IPS-18a (cell line): ENCODE measurements at regions not wholly inside any gene's neighbourhood (a gene's known extent, or its start where the extent isn't known, plus 50 kb on each side); places are given as distances from the start of the nearest gene placed in this dataset.

ENCODE experiments used
- H3K27ac ChIP-seq: one replicate; pipeline ENCODE4 v1.5.1; 2013; ENCODE audit warnings: low read length
- H3K27me3 ChIP-seq: one replicate; pipeline ENCODE4 v1.6.1; 2013; ENCODE audit warnings: mild to moderate bottlenecking, low read length; ENCODE audit not compliant: control insufficient read depth, insufficient read depth
- H3K36me3 ChIP-seq: one replicate; pipeline ENCODE4 v1.6.1; 2013; ENCODE audit warnings: low read depth, low read length; ENCODE audit not compliant: control insufficient read depth
- H3K4me1 ChIP-seq: one replicate; pipeline ENCODE4 v1.6.1; 2013; ENCODE audit warnings: low read depth, low read length; ENCODE audit not compliant: control insufficient read depth
- H3K4me3 ChIP-seq: one replicate; pipeline ENCODE4 v1.5.1; 2013; ENCODE audit warnings: low read length
- H3K9ac ChIP-seq: one replicate; pipeline ENCODE4 v1.6.1; 2013; ENCODE audit warnings: mild to moderate bottlenecking, low read length, moderate library complexity
- H3K9me3 ChIP-seq: one replicate; pipeline ENCODE4 v1.6.1; 2013; ENCODE audit warnings: low read depth, low read length; ENCODE audit not compliant: control insufficient read depth

DNA sequence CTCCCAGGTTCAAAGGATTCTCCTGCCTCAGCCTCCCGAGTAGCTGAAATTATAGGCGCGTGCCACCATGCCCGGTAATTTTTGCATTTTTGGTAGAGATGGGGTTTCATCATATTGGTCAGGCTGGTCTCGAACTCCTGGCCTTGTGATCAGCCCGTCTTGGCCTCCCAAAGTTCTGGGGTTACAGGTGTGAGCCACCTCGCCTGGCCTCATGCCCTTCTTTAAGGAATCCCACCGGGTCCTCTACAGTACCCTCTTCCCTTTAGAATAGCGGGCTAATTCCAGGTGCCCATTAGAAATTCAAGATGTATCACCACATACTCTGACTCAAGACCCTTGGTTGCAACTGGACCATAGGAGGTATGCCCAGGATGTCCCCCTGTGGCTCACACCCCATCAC lies 74.2 kb upstream of the ZNF536 start:
- Histone ChIP-seq H3K36me3 (no peaks in the 10 kb centered on the region), H3K27ac (no peak overlapping the region), H3K4me1 (peaks cover 6% of the 10 kb centered on the region), H3K9me3 (no peaks in the 10 kb centered on the region), H3K4me3 (no peak overlapping the region), H3K9ac (no peak overlapping the region), H3K27me3 (no peaks in the 10 kb centered on the region)

DNA sequence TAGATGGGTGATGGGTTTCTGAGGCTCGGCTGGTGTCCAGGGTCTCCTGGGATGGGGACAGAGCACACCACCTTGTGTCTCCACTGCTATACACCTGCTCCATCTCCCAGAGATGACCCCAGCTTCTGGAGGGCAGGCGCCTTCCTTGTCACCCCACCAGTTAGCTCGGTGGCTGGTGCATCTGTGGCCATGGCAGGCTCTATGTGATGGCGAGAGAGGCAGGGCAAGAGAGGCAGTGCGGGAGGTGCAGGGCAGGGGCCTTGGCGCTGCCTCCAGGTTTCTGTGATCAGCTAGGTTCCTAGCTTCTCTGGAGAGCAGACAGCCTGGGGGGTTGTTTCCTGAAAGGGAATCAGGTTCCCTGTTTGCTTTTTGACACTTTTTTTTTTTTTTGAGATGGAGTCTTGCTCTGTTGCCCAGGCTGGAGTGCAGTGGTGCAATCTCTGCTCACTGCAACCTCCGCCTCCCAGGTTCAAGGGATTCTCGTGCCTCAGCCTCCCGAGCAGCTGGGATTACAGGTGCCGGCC lies 69.0 kb upstream of the ZNF536 start:
- Histone ChIP-seq H3K27me3 (no peaks in the 10 kb centered on the region), H3K4me1 (no peaks in the 10 kb centered on the region), H3K27ac (no peak overlapping the region)

DNA sequence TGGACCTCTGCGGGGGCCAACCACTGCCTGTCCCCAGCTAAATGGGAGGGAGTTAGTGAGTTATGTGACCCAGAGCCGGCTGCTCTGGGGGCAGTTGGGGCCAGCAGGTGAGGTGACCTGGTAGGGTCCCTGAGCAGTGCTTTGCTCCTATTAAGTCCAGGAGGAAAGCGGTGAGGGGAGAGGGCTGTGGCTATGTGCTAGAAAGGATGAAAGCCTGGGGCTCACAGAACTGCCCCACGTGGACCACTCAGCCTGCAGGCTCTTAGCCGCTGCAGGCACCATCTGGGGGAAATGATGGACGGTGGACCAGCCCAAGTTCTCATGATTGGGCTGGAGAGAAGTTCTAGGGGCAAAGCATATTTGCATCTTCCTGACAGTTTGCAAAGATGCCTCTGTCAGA lies 67.6 kb upstream of the ZNF536 start:
- Histone ChIP-seq H3K27ac (no peak overlapping the region), H3K4me3 (no peak overlapping the region), H3K36me3 (no peaks in the 10 kb centered on the region), H3K9ac (no peak overlapping the region), H3K4me1 (no peaks in the 10 kb centered on the region), H3K9me3 (no peaks in the 10 kb centered on the region), H3K27me3 (no peaks in the 10 kb centered on the region)

More for the DNA sequence above, 69.0 kb upstream of the ZNF536 start:
- no peaks in the 10 kb centered on the region for H3K36me3 ChIP-seq
- no peak overlapping the region for H3K4me3 ChIP-seq
- no peaks in the 10 kb centered on the region for H3K9me3 ChIP-seq
- H3K9ac ChIP-seq = no peak overlapping the region

DNA sequence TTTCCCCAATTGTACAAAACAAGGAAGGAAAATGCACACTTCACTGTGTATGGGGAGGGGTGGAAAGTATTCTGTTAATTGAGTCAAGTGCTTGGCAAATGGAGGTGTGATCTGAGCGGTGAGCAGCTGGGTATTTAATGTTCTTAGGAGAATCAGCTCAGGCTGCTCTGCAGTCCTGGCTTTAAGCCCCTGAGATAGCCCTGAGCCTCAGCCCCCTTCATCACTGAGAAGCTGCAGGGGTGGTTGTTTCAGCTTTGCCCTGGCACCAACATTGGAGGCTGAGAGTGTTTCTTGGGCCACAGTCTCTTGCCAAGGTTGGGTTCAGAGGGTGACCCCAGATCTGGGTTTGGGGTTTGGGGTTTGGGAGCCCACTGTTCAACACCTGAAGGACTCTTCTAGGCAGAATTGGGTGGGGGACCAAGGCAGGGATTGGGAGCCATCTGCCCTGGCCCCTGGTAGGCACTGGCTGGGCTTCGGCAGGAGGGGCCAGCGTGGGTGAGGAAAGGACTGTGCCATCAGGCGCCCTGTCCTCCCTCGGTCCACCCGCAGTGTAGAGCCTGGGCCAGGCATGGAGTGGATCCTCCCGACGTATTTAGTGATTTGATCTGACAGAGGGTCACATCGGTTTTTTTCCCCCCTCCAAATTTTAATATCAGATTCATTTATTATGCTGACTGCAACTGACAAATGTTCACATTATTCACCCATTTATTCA lies 66.7 kb upstream of the ZNF536 start:
- Histone ChIP-seq H3K27ac (no peak overlapping the region), H3K9ac (no peak overlapping the region), H3K4me1 (no peaks in the 10 kb centered on the region), H3K4me3 (no peak overlapping the region), H3K36me3 (no peaks in the 10 kb centered on the region), H3K9me3 (no peaks in the 10 kb centered on the region), H3K27me3 (no peaks in the 10 kb centered on the region)

DNA sequence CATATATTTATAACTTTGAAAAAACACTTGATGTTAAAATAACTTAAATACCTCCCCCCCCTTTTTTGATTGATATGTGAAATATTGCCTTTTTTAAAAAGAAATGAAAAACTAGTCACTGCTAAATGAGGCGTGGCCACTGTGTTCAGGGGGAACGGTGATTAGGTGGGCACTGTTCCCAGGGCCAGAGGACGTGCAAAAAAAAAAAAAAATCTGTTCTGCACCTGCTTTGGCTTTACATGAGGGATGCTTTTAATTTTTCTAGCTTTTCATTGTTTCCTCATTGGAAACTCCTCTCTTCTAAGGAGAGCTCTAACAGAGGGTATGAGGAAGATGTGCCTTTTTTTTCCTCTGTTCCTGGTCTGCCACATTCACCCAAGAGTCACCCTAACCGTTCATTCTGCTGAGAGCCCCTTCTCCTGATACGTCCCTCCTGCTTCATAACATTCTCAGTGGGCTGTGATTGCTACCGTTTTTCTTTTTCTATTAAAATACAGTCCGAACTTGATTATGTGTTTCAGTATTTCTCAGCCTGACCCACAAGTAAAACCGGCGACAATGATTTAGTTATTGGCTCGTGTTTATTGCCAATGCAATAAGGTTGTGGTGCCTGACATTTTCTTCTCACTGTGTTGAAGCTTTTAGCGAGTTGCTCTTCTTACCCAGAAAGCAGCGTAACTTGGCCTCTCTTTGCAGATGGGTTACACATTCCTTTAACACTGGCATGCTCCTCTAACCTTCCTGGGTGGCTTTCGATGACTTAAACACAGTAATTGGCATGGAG lies 64.8 kb upstream of the ZNF536 start:
- H3K4me3 ChIP-seq = no peak overlapping the region
- H3K36me3 ChIP-seq = no peaks in the 10 kb centered on the region
- H3K9ac ChIP-seq = no peak overlapping the region
- no peak overlapping the region for H3K27ac ChIP-seq
- H3K4me1 ChIP-seq = no peaks in the 10 kb centered on the region
- H3K27me3 ChIP-seq = no peaks in the 10 kb centered on the region
- no peaks in the 10 kb centered on the region for H3K9me3 ChIP-seq

DNA sequence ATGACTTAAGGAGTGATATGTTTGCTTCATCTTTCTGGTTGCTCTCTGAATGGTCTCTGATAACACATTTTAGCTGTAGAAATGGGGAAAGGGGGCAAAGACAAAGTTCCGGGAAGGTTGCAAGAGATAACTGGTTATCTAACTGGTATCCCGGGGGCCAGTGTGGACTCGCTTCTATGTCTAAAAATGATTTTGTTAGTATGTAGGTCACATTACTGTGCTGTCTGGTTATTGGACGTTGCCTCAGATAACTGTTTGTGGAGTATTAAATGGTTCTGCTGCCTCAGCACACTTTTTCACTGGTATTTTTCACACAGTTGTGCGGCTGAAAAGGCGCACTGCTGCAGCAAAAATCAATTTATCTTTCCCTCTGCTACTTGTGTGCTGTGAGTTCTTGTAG lies 63.0 kb upstream of the ZNF536 start:
- H3K36me3 ChIP-seq = no peaks in the 10 kb centered on the region
- H3K4me3 ChIP-seq = no peak overlapping the region
- H3K27ac ChIP-seq = no peak overlapping the region
- H3K9ac ChIP-seq = no peak overlapping the region
- H3K4me1 ChIP-seq = no peaks in the 10 kb centered on the region
- H3K9me3 ChIP-seq = no peaks in the 10 kb centered on the region
- no peaks in the 10 kb centered on the region for H3K27me3 ChIP-seq

DNA sequence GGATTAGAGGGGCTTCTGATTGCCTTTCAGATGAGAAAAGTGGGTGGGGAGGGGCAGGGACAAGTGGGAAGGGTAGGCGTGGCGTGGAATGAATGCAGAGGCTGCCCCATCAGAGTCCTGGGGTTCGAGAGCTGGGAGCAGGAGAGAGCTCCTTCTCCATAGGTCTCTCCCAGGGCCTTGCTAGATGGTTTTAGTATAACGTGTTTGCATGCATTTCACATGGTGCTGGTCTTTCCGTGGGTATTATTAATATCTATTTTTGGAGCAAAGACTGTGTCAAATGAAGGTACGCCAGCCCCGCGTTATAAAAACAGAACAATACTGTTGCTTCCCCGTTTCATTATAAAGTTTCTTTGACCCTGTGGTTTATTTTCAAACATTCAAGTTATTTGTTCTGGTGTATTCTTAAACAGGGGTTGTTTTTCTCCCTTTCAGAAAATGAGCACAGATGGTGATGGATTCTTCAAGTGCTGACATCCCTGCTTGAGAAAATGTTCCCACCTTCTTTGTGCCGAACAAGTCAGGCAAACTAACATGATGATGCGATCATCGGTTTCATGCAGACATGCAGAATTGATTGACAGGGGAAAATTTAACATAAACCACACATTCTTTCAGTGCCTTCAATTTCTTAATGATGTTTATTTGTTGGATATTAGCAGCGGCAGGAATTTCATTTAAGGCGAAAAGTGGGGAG lies 62.1 kb upstream of the ZNF536 start:
- Histone ChIP-seq H3K9ac (no peak overlapping the region), H3K4me1 (no peaks in the 10 kb centered on the region), H3K9me3 (no peaks in the 10 kb centered on the region), H3K36me3 (no peaks in the 10 kb centered on the region), H3K4me3 (no peak overlapping the region), H3K27ac (no peak overlapping the region), H3K27me3 (no peaks in the 10 kb centered on the region)

DNA sequence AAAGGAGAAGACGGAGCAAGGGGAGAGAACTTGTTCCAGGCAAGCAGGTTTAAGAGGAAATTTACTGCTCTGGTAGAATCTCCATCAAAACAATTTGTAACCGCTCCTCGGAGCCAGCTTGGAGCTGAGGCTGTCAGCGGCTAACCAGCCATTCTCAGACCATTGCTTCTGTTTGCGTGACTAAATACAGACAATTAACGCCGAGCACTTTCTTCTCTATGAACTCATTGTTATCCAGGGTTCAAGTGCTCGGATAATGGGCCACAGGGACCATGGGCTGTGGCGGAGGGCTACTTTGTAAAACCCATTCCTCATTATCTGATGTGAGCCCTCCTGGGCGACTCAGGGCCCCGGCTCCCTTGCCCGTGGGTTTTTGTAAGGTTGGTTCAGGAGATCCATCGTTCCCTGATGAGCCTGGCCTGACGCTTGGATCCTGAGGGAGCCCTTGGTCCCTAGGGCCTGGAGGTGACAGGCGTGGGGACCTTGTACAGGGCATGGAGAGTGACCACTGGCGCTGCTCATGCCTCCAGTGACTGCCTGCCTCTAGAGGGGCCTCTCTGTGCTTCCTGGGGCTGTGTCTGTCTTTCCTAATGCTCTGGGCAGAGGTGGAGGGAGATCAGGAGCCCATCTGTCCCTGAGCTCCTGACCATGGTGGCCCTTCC lies 61.5 kb upstream of the ZNF536 start:
- Histone ChIP-seq H3K36me3 (no peaks in the 10 kb centered on the region), H3K27ac (no peak overlapping the region), H3K4me1 (no peaks in the 10 kb centered on the region), H3K4me3 (no peak overlapping the region), H3K27me3 (no peaks in the 10 kb centered on the region), H3K9me3 (no peaks in the 10 kb centered on the region), H3K9ac (no peak overlapping the region)

DNA sequence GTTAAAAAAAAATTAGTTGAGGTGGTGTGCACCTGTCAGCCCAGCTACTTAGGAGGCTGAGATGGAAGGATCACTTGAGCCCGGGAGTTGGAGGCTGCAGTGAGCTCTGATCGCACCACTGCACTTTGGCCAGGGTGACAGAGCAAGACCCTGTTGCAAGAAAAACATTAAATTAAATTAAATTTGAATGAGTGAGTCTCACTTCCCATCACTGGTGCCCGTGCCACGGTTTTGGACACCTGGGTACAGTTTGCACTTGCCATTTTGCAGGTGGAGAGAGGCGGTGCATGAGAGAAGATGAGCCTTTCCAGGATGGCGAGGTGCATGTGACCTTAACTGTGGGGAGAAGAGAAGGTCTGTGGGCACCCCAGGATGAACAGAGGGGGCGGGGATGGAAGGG lies 60.3 kb upstream of the ZNF536 start:
- no peak overlapping the region for H3K4me3 ChIP-seq
- H3K27me3 ChIP-seq = no peaks in the 10 kb centered on the region
- no peak overlapping the region for H3K27ac ChIP-seq
- H3K9me3 ChIP-seq = no peaks in the 10 kb centered on the region
- H3K9ac ChIP-seq = no peak overlapping the region
- no peaks in the 10 kb centered on the region for H3K4me1 ChIP-seq
- H3K36me3 ChIP-seq = no peaks in the 10 kb centered on the region

DNA sequence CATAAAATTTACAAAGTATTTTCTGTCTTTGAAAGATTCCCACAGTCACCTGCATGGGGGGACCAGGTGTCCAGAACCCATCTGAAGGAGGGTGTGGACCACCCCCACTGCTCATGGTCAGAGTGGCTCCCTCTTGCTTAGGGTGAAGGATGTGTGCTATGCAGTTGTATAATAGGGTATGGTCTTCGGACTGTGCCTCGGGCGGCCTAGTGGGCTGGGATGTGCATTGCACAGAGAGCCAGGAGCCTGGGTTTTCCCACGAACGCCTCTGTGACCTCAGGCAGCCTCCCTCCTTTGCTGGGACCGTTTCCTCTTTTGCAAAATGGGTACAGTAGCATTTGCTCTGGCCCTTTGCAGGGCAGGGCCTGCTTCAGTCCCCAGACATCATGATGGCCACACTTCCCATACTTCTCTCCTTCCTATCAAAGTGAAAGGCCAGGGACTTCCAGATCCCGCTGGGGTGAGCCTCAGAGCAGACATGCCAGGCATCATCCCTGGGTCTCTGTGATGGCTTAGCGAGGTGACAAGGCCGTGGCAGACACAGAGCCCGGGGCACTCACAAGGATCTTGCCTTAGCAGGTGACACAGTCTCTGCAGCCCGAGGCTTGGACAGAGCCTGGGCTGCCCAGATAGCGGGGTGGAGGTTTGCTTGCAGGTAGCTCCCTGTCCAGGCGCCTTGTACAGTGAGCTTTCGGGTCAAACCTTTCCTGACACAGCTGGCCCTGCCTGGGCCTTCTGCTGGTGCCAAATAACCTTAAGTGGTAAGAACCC lies 59.4 kb upstream of the ZNF536 start:
- H3K4me1 ChIP-seq = no peaks in the 10 kb centered on the region
- H3K27me3 ChIP-seq = no peaks in the 10 kb centered on the region
- no peaks in the 10 kb centered on the region for H3K9me3 ChIP-seq
- no peak overlapping the region for H3K9ac ChIP-seq
- H3K27ac ChIP-seq = no peak overlapping the region
- H3K4me3 ChIP-seq = no peak overlapping the region
- no peaks in the 10 kb centered on the region for H3K36me3 ChIP-seq

DNA sequence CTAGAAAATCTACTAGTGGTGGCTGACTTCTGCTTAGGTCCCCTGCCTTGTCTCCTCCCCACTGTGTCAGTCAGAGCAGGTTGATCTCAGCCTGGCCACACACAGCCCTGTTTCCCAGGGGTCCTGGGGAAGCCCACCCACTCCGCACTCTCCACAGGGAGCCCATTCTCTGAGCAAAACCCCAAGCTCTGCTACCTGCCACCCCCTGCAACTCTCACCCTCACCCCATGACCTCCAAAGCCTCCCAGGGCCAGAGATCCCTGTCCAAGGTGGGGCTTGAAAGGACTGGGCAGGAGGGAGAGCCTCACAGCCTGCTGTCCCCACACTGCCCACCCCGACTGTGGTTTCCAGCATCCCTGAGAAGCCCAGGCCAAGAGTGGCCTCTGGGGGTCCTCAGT lies 58.8 kb upstream of the ZNF536 start:
- H3K27me3 ChIP-seq = no peaks in the 10 kb centered on the region
- no peak overlapping the region for H3K4me3 ChIP-seq
- H3K36me3 ChIP-seq = no peaks in the 10 kb centered on the region
- H3K27ac ChIP-seq = no peak overlapping the region
- no peak overlapping the region for H3K9ac ChIP-seq
- H3K4me1 ChIP-seq = no peaks in the 10 kb centered on the region
- H3K9me3 ChIP-seq = no peaks in the 10 kb centered on the region
